Vagina (tissue), 2 donors: ENCODE measurements at regions not wholly inside any gene's neighbourhood (a gene's known extent, or its start where the extent isn't known, plus 50 kb on each side); places are given as distances from the start of the nearest gene placed in this dataset.

Experiments
- POLR2A ChIP-seq, 2 donors: fragments of 450-650 bp; IDR thresholded peaks; one replicate each; pipeline ENCODE4 v1.6.1; 2017; ENCODE audit warnings: antibody characterized with exemption in 2 of 2, mild to moderate bottlenecking in 2 of 2, moderate library complexity in 2 of 2
- POLR2AphosphoS5 ChIP-seq, 2 donors: sonication (generic); formaldehyde crosslinking; IDR thresholded peaks; one replicate each; pipeline ENCODE4 v1.9.0; 2017; ENCODE audit warnings: antibody characterized with exemption in 2 of 2, mild to moderate bottlenecking in 2 of 2, low read depth in 1 of 2; ENCODE audit not compliant: insufficient read depth in 1 of 2
- TF ChIP-seq, protein P1 (sequence below), 3 experiments: fragments of 450-650 bp in 2 of 3; fragments of 200-600 bp in 1 of 3; sonication (generic) in 1 of 3; IDR thresholded peaks; one replicate each; pipeline ENCODE4 v1.5.1; 2017 to 2019; ENCODE audit warnings: antibody characterized with exemption in 3 of 3, mild to moderate bottlenecking in 2 of 3, moderate library complexity in 2 of 3

DNA sequence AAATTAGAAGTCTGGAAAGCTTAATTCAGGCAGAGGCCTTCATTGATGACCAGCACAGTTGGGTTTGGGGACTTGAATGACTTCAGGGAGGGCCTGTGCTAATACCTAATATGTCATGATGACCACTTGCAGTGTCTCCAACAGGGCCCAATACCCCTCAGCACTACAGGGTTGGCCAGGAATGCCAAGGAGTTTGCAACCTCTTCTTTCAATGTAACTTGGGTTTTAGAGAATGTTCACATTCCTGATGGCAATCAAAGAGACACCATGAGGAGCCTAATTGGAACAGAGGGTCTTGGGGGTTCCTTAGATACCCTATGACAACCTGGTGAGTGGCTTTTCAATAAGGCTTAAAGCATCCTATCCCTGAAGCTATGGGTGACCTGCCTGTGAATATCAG lies 52.4 kb upstream of the ST8SIA3 start:
- TF ChIP-seq, protein P1, sequence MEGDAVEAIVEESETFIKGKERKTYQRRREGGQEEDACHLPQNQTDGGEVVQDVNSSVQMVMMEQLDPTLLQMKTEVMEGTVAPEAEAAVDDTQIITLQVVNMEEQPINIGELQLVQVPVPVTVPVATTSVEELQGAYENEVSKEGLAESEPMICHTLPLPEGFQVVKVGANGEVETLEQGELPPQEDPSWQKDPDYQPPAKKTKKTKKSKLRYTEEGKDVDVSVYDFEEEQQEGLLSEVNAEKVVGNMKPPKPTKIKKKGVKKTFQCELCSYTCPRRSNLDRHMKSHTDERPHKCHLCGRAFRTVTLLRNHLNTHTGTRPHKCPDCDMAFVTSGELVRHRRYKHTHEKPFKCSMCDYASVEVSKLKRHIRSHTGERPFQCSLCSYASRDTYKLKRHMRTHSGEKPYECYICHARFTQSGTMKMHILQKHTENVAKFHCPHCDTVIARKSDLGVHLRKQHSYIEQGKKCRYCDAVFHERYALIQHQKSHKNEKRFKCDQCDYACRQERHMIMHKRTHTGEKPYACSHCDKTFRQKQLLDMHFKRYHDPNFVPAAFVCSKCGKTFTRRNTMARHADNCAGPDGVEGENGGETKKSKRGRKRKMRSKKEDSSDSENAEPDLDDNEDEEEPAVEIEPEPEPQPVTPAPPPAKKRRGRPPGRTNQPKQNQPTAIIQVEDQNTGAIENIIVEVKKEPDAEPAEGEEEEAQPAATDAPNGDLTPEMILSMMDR (IDR thresholded peaks at IDR 0.05) = no peak
- TF ChIP-seq POLR2AphosphoS5 (IDR thresholded peaks at IDR 0.05; ENCODE audit: insufficient read depth in 1 of 2, low read depth in 1 of 2) (no peak), POLR2A (IDR thresholded peaks at IDR 0.05) (no peak)
